ENCODE measurements at regions not wholly inside any gene's neighbourhood (a gene's known extent, or its start where the extent isn't known, plus 50 kb on each side); places are given as distances from the start of the nearest gene placed in this dataset.

DNA sequence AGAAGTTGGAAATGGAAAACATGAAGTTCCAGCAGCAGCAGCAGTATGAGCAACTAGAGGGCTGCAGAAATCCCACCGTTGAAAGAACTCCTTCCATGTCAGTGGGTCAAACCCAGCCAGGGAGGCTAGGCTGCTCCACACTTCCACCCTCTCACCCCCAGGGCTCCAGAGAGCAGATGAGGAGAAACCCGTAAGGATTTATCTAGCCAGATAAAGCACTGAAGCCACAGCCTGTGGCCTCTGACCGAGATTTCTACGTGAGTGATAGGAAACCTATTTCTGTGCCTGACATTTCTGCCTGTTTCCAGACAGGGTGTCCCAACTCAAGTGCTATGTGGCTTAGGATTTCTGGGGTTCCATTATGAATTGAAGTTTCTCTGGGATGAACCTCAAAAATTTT is 100.0 kb upstream of the EEA1 start:
- Histone ChIP-seq H2AFZ (no peak overlapping the region), H4K20me1 (ENCODE audit: insufficient read depth, poor library complexity, severe bottlenecking) (no peaks in the 10 kb centered on the region), H3K9me2 (replicated peaks; ENCODE audit: insufficient read depth) (no peaks in the 10 kb centered on the region), H3K27ac (no peak overlapping the region), H3K4me2 (no peak overlapping the region), H3K36me3 (replicated peaks; ENCODE audit: insufficient read depth, low read depth) (no peaks in the 10 kb centered on the region), H3K4me3 (no peak overlapping the region), H3K27me3 (no peaks in the 10 kb centered on the region), H3K9me3 (ENCODE audit: low read depth) (no peaks in the 10 kb centered on the region), H3K79me2 (no peaks in the 10 kb centered on the region), H3K4me1 (ENCODE audit: insufficient read depth) (peaks cover 4% of the 10 kb centered on the region)
- WGBS (ENCODE audit: low lambda C conversion rate, missing lambda C conversion rate): 66% methylated on average over 4 of the region's 4 CpGs
- no peak for TF ChIP-seq EZH2 (IDR thresholded peaks at IDR 0.05; ENCODE audit: borderline replicate concordance)
- TF ChIP-seq, protein P1, sequence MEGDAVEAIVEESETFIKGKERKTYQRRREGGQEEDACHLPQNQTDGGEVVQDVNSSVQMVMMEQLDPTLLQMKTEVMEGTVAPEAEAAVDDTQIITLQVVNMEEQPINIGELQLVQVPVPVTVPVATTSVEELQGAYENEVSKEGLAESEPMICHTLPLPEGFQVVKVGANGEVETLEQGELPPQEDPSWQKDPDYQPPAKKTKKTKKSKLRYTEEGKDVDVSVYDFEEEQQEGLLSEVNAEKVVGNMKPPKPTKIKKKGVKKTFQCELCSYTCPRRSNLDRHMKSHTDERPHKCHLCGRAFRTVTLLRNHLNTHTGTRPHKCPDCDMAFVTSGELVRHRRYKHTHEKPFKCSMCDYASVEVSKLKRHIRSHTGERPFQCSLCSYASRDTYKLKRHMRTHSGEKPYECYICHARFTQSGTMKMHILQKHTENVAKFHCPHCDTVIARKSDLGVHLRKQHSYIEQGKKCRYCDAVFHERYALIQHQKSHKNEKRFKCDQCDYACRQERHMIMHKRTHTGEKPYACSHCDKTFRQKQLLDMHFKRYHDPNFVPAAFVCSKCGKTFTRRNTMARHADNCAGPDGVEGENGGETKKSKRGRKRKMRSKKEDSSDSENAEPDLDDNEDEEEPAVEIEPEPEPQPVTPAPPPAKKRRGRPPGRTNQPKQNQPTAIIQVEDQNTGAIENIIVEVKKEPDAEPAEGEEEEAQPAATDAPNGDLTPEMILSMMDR (IDR thresholded peaks at IDR 0.05; ENCODE audit: poor library complexity): no peak
- no peak for TF ChIP-seq EZH2phosphoT487 (IDR thresholded peaks at IDR 0.05; ENCODE audit: low read depth, severe bottlenecking, unreplicated experiment)
- no peak for DNase-seq (ENCODE audit: low spot score)

- Histone ChIP-seq H3K36me3 (replicated peaks; ENCODE audit: insufficient read depth, low read depth) (no peaks in the 10 kb centered on the region), H4K20me1 (ENCODE audit: insufficient read depth, poor library complexity, severe bottlenecking) (no peaks in the 10 kb centered on the region), H3K4me3 (no peak overlapping the region), H3K27ac (no peak overlapping the region), H3K79me2 (no peaks in the 10 kb centered on the region), H3K9me2 (replicated peaks; ENCODE audit: insufficient read depth) (no peaks in the 10 kb centered on the region), H2AFZ (no peak overlapping the region), H3K27me3 (no peaks in the 10 kb centered on the region), H3K4me1 (ENCODE audit: insufficient read depth) (no peaks in the 10 kb centered on the region), H3K4me2 (no peak overlapping the region), H3K9me3 (ENCODE audit: low read depth) (no peaks in the 10 kb centered on the region)
- WGBS (ENCODE audit: low lambda C conversion rate, missing lambda C conversion rate): 70% methylated on average over 2 of the region's 2 CpGs
- TF ChIP-seq EZH2 (IDR thresholded peaks at IDR 0.05; ENCODE audit: borderline replicate concordance): no peak
- TF ChIP-seq, protein P1 (IDR thresholded peaks at IDR 0.05; ENCODE audit: poor library complexity): no peak
- TF ChIP-seq EZH2phosphoT487 (IDR thresholded peaks at IDR 0.05; ENCODE audit: low read depth, severe bottlenecking, unreplicated experiment): no peak
- no peak for DNase-seq (ENCODE audit: low spot score)
Measured at GRCh38 chr12:93031028-93031427, 101.9 kb upstream of the EEA1 start.

DNA sequence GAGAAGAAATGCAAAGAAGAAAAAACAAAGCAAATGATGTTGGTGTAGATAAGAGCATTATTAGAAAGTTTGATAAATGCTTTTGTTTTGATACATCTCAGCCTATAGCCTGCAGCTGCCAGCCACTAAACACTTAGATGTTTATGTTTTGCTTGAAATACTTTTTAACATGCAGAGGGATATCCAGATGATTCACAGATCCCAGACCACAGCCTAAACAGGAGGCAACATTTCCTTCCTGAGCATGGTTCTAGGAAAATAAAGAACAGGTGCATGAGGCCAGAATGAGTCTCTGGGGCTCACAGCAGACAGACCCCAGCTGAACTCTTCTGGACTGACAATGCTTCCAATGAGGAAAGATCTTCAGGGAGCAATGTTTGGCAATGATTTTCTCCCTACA is 103.7 kb upstream of the EEA1 start:
- H3K4me2 ChIP-seq: no peak overlapping the region
- H3K4me1 ChIP-seq (ENCODE audit: insufficient read depth): no peaks in the 10 kb centered on the region
- no peaks in the 10 kb centered on the region for H3K9me3 ChIP-seq (ENCODE audit: low read depth)
- DNase-seq (ENCODE audit: low spot score): no peak
- no peaks in the 10 kb centered on the region for H3K36me3 ChIP-seq (replicated peaks; ENCODE audit: insufficient read depth, low read depth)
- H3K4me3 ChIP-seq: no peak overlapping the region
- H2AFZ ChIP-seq: no peak overlapping the region
- H3K27me3 ChIP-seq: no peaks in the 10 kb centered on the region
- H3K9me2 ChIP-seq (replicated peaks; ENCODE audit: insufficient read depth): no peaks in the 10 kb centered on the region
- TF ChIP-seq EZH2phosphoT487 (IDR thresholded peaks at IDR 0.05; ENCODE audit: low read depth, severe bottlenecking, unreplicated experiment) (no peak), EZH2 (IDR thresholded peaks at IDR 0.05; ENCODE audit: borderline replicate concordance) (no peak)
- TF ChIP-seq, protein P1 (IDR thresholded peaks at IDR 0.05; ENCODE audit: poor library complexity): no peak
- H4K20me1 ChIP-seq (ENCODE audit: insufficient read depth, poor library complexity, severe bottlenecking): no peaks in the 10 kb centered on the region
- no peak overlapping the region for H3K27ac ChIP-seq
- H3K79me2 ChIP-seq: no peaks in the 10 kb centered on the region

- H3K27me3 ChIP-seq: no peaks in the 10 kb centered on the region
- no peak overlapping the region for H3K4me2 ChIP-seq
- no peaks in the 10 kb centered on the region for H3K9me3 ChIP-seq (ENCODE audit: low read depth)
- H3K9me2 ChIP-seq (replicated peaks; ENCODE audit: insufficient read depth): no peaks in the 10 kb centered on the region
- H2AFZ ChIP-seq: no peak overlapping the region
- 94% methylated on average over 1 of the region's 1 CpG for WGBS (ENCODE audit: low lambda C conversion rate, missing lambda C conversion rate)
- H3K27ac ChIP-seq: no peak overlapping the region
- no peaks in the 10 kb centered on the region for H3K79me2 ChIP-seq
- no peaks in the 10 kb centered on the region for H3K36me3 ChIP-seq (replicated peaks; ENCODE audit: insufficient read depth, low read depth)
- H3K4me1 ChIP-seq (ENCODE audit: insufficient read depth): no peaks in the 10 kb centered on the region
- H3K4me3 ChIP-seq: no peak overlapping the region
- TF ChIP-seq, protein P1 (IDR thresholded peaks at IDR 0.05; ENCODE audit: poor library complexity): no peak
- TF ChIP-seq EZH2 (IDR thresholded peaks at IDR 0.05; ENCODE audit: borderline replicate concordance) (no peak), EZH2phosphoT487 (IDR thresholded peaks at IDR 0.05; ENCODE audit: low read depth, severe bottlenecking, unreplicated experiment) (no peak)
- DNase-seq (ENCODE audit: low spot score): no peak
- no peaks in the 10 kb centered on the region for H4K20me1 ChIP-seq (ENCODE audit: insufficient read depth, poor library complexity, severe bottlenecking)
Measured at GRCh38 chr12:93033948-93034347, 104.9 kb upstream of the EEA1 start.
